ENCODE measurements at regions not wholly inside any gene's neighbourhood (a gene's known extent, or its start where the extent isn't known, plus 50 kb on each side); places are given as distances from the start of the nearest gene placed in this dataset.

- Mint-ChIP-seq H3K27ac (peak overlapping the region in 3 of 7 donors; percentile 6 to 41 (median 19)), H3K4me1 (peaks cover 14% of the 10 kb centered on the region), H3K27me3 (ENCODE audit: low read depth in 3 of 3) (peaks cover 0 to 2% (median 0%) of the 10 kb centered on the region in 3 donors), H3K9me3 (peaks cover 0 to 2% (median 0%) of the 10 kb centered on the region in 7 donors), H3K4me3 (no peak overlapping the region), H3K36me3 (peaks cover 80 to 95% of the 10 kb centered on the region in 2 donors)
- TF ChIP-seq CTCF (IDR thresholded peaks at IDR 0.05) = no peak
- Histone ChIP-seq H3K4me1 (ENCODE audit: control insufficient read depth in 1 of 2, insufficient read depth in 2 of 2, low read length in 2 of 2) (peaks cover 8 to 14% of the 10 kb centered on the region in 2 donors), H2AFZ (ENCODE audit: insufficient read depth, low read depth, low read length, poor library complexity, severe bottlenecking) (no peak overlapping the region), H3K4me3 (replicated peaks in 1 of 3; ENCODE audit: low read depth in 2 of 3, low read length in 3 of 3) (no peak overlapping the region), H3K9me3 (replicated peaks in 1 of 2; ENCODE audit: control insufficient read depth in 1 of 2, insufficient read depth in 1 of 2, low read length in 2 of 2) (no peaks in the 10 kb centered on the region), H3K4me2 (replicated peaks; ENCODE audit: extremely low read depth, low read length, poor library complexity, severe bottlenecking) (no peak overlapping the region), H4K20me1 (ENCODE audit: insufficient read depth, low read length) (peaks cover 100% of the 10 kb centered on the region), H3K27me3 (ENCODE audit: control insufficient read depth in 2 of 2, insufficient read depth in 2 of 2, low read length in 2 of 2) (no peaks in the 10 kb centered on the region), H3K27ac (ENCODE audit: low read depth in 1 of 2, low read length in 2 of 2) (no peak overlapping the region), H3K9ac (ENCODE audit: insufficient read depth, low read length, poor library complexity, severe bottlenecking) (no peak overlapping the region), H3K36me3 (replicated peaks in 1 of 2; ENCODE audit: control insufficient read depth in 1 of 2, insufficient read depth in 2 of 2, low read length in 2 of 2) (peaks cover 93 to 100% of the 10 kb centered on the region in 2 donors), H3K79me2 (ENCODE audit: insufficient read depth, low read length) (peaks cover 9% of the 10 kb centered on the region)
- DNase-seq = no peak
- 89% methylated on average over 4 of the region's 15 CpGs for WGBS (ENCODE audit: insufficient coverage)
- intact Hi-C loops (cut with micrococcal nuclease) = loop anchor here (10.0 kb wide), 2 partner anchors 56 to 286 kb away; no protein-coding TSS in a partner anchor
Observed at GRCh38 chr12:124398578-124399227, 103.8 kb downstream of the RFLNA start.

- Histone ChIP-seq H3K79me2 (ENCODE audit: insufficient read depth, low read length) (peaks cover 9% of the 10 kb centered on the region), H3K36me3 (replicated peaks in 1 of 2; ENCODE audit: control insufficient read depth in 1 of 2, insufficient read depth in 2 of 2, low read length in 2 of 2) (peaks cover 90 to 97% of the 10 kb centered on the region in 2 donors), H3K4me3 (replicated peaks in 1 of 3; ENCODE audit: low read depth in 2 of 3, low read length in 3 of 3) (no peak overlapping the region), H2AFZ (ENCODE audit: insufficient read depth, low read depth, low read length, poor library complexity, severe bottlenecking) (no peak overlapping the region), H3K9me3 (replicated peaks in 1 of 2; ENCODE audit: control insufficient read depth in 1 of 2, insufficient read depth in 1 of 2, low read length in 2 of 2) (no peaks in the 10 kb centered on the region), H3K27me3 (ENCODE audit: control insufficient read depth in 2 of 2, insufficient read depth in 2 of 2, low read length in 2 of 2) (no peaks in the 10 kb centered on the region), H3K9ac (ENCODE audit: insufficient read depth, low read length, poor library complexity, severe bottlenecking) (no peak overlapping the region), H3K4me2 (replicated peaks; ENCODE audit: extremely low read depth, low read length, poor library complexity, severe bottlenecking) (no peak overlapping the region), H3K4me1 (ENCODE audit: control insufficient read depth in 1 of 2, insufficient read depth in 2 of 2, low read length in 2 of 2) (peaks cover 15 to 21% of the 10 kb centered on the region in 2 donors), H4K20me1 (ENCODE audit: insufficient read depth, low read length) (peaks cover 100% of the 10 kb centered on the region), H3K27ac (ENCODE audit: low read depth in 1 of 2, low read length in 2 of 2) (peak overlapping the region in 1 of 2 donors; percentile 41)
- peaks cover 20% of the 10 kb centered on the region for H3K4me1 Mint-ChIP-seq
- peak in 2 of 3 donors; percentile 27 to 33 for DNase-seq
- no peak overlapping the region for H3K4me3 Mint-ChIP-seq
- H3K27ac Mint-ChIP-seq = peak overlapping the region in 4 of 7 donors; percentile 15 to 46 (median 18)
- H3K36me3 Mint-ChIP-seq = peaks cover 82 to 95% of the 10 kb centered on the region in 2 donors
- no peaks in the 10 kb centered on the region for H3K27me3 Mint-ChIP-seq (ENCODE audit: low read depth in 3 of 3)
- 88% methylated on average over 18 of the region's 22 CpGs for WGBS (ENCODE audit: insufficient coverage)
- intact Hi-C loops (cut with micrococcal nuclease) = loop anchor here (10.0 kb wide), 2 partner anchors 57 to 287 kb away; no protein-coding TSS in a partner anchor
- no peak for TF ChIP-seq CTCF (IDR thresholded peaks at IDR 0.05)
- peaks cover 0 to 2% (median 0%) of the 10 kb centered on the region in 7 donors for H3K9me3 Mint-ChIP-seq
Observed at GRCh38 chr12:124397807-124398577, 103.1 kb downstream of the RFLNA start.
